DMS53 (cell line): ENCODE measurements at regions not wholly inside any gene's neighbourhood (a gene's known extent, or its start where the extent isn't known, plus 50 kb on each side); places are given as distances from the start of the nearest gene placed in this dataset.

Experiments
- DNase-seq: peaks from one replicate; lab custom pipeline; 2025; lab: John Stamatoyannopoulos, UW

DNA sequence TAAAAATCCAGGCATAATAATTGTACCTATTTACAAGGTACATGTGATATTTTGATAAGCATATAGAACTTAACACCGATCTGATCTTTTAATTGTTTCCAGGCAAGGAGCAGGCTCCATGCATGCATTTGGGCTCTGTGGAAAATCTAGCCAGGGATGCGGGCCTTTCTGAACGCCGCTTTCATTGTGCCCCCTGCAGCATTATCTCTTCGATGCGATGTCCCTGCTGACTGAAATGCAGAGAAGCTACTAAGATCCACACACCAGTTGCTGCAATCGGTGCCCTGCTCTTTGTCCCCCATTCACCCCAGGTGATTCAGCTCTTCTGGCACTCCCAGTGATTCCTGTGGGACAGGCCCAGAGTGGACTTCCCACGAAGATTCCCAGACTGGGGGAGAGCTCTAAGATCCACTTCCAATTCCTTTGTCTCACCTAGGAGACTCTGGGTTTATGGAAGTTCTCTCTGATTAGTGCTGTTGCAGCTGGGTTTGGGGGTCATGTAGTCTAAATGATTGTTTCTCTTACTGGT, 254.3 kb upstream of the AGA start:
- DNase-seq: no peak

DNA sequence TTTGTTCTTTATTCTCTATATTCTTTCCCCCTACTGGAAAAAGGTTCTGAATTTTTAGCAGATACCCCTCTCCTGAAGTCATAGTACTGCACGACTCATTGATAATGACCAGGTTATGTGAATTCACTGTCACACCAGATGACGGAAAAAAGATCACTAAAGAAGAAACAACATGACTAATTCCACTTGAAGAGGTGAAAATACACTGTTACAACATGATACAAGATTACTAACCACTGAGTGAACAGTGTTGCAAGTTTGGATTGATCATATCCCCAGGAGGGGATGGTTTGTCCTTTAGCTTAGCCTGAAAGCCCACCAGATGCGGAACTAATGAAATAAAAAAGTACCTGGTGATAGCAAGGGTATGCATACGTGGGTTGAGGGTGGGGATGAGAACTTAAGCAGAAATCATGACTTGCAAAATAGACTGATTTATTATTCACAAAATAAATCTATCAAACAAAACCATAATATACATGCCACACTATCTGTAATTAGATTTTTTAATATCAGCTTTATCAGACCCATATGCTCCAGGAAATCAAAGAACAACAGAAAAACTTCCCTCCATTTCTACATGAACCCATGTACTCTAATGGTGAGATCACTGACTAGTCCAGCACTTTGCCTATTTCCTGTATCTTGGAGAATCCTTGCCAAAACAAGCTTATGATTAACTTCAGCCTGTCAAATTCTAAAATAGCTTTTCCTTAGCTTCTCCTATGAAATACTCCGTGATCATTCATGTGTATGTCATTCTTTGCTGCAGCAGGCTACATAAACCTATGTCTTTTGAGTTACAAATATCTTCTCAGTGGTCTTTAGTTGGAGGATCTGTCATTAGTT, 257.4 kb upstream of the AGA start:
- DNase-seq: no peak

DNA sequence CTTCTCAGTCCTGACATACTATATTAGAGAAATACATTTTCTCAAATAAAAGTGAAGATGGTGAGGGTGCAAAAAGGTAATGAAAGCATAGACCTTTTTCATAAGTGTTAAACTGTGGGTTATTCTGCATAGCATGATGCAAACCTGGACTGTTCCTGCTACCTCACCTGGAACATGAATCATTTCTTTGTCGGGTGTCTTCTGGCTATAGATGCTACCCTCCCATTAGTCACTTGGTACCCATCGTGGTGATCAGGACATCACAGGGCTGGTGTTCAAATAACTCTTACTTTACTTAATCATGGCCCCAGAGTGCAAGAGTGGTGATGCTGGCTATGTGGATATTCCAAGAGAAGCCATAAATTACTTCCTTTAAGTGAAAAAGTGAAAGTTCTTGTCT, 264.7 kb upstream of the AGA start:
- DNase-seq: no peak

DNA sequence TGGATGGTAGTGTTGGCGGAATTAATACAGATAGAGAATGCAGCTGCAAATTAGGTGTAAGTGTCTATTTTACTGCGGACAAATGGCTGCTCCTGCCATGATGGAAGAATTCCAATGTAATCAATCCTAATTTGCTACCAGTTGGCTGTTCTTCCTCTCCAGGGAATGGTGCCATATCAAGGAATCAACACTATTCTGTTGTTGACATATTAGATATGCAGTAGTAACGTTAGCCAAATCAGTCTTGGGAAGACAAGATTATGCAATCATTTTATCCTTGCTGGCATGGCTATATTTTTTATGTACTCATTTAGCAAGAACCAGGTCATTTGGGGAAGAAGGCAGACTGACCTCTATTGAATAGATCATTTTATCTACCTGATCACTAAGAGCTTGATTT, 271.2 kb upstream of the AGA start:
- no peak for DNase-seq

DNA sequence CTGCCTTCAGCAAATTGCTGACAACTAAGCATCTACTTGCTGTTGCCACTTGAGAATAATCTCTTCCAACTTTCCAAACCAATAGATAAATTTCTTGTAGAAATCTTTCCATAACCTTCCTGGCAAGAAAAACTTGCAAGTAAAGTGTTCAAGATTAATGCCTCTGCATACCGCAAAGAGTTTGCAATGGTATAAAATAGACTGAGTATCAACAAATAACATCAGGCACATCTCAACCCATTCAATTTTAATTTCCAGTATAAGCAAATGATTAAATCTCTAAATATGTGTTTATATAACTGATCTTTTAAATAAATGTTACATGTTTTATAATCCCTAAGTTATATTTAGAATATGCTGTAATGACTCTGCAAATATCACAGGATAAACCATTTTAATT, 275.2 kb upstream of the AGA start:
- no peak for DNase-seq

DNA sequence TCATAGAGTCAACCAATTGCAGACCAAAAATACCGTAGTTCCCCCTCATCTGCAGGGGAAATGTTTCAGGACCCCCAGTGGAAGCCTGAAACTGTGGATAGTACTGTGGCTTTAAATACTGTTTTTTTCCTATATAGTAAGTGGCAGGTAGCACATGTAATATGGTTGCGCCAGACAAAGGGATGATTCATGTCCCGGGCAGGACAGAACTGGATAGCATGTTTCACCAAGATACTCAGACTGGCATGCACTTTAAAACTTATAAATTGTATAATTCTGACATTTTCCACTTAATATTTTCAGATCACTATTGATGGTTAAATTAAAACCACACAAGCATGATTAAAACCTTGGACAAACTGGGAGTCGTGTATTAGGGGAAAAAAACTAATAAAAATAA, 276.3 kb upstream of the AGA start:
- no peak for DNase-seq

DNA sequence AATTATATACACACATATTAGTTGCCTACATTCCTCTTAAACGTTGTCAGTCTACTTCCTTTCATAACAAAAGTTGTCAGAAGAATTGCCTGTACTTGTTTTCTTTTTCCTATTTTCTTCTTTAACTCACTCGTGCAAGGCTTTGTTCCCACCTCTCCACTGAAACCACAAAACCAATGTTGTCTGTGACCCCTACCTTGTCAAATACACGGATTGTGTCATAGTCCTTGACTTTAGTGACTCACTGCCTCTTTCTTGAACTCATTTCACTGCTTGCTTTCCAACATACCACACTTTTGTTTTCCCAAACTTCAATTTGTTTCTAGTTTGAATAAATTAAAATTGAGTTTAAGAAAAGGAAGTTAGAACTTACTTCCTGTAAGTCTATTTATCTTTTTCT, 283.9 kb upstream of the AGA start:
- DNase-seq: peak; percentile 55

DNA sequence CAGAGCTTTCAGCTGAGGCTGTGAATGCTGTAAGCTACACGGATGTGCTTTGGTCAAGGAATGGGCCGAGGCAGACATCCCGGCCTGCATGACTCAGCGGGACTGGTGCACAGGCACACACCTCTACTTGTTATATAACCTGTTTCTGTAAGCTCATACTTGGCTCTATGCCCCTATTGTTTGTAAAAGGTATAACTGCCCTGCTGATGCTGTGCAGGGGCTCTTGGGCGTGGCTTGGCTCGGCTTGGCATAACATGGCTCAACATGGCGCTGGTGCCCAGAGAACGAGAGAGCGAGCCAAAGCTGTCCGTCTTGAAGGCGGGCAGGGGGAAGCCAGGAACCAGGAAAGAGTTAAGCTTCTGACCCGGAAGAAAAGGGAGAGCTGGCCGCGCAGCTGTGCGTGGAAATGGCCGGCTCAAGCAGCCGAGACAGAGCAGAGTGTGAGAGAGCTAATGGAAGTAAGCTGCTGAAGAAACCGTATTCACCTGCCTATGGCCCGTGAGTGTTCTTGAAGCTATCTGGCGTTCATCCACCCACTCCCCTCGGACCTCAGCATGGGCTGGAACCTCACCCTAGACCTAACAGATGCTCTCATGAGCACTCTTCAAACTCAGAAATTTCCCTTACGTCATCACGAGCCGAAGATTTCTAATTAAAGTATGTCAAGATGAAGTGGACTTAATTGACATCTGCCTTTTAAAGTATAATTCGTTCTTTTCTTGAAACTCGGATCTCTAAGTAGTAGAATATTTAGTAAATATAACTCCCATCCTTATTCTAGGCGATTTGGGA, 286.3 kb upstream of the AGA start:
- DNase-seq: peak; percentile 86

DNA sequence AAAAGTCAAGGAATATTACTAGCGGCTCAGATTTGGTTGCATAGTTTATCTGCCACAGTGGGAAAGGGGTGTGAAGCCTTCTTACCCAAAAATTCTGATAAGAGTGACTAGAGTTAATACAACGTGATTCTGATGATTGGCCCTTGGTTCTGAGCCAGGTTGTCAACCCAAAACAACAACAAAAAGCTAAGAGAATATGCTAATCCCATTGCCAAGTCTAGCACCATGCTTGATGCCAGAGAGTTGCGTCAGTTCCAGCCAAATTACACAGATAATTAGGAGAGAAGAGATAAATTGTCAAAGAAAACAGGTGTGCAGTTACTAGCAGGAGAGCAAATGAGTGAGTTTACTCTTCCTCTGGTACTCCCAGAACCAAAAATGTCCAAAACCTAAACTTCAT, 287.4 kb upstream of the AGA start:
- DNase-seq: no peak

DNA sequence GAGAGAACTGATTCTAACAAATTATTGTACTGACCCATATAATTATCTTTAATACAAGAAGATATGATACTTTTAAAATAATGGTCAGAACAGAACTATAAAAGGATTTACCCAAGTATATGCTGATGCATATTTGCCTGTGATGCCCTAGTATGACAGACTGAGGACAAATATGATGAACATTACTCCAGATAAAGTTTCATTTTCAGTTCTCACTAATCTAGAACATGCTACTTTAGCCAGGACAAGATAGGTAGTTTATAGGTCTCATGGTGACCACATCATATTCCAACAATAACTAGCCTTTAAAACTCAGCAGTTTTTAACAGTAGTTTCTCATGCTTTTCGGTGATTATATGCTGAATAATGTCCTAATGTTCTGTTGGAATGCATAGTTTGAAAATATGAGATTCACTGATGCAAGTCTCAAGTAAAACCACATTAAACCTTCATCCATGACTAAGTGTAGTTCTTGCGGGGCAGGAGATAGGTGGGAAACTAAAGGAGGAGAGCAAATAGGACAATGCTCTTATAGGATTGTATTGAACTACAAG, 295.2 kb upstream of the AGA start:
- DNase-seq: no peak

DNA sequence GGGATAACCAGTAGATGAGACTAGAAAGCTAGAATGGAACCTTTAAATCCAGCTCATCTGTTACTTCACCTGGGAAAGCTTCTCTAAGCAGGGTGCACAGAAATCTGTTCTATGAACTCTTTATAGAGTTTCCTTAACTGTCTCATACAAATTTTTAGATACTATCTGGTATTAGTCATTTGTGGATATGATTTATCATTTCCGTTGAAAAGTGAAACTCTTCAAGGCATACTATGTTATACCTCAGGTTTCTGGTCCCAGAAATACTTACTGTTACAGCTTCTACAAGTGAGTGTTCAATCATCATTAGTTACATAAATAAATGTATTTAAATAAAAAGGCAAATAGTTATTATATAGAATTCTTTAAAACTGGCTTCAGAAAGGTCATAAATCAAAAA, 298.3 kb upstream of the AGA start:
- DNase-seq: no peak

DNA sequence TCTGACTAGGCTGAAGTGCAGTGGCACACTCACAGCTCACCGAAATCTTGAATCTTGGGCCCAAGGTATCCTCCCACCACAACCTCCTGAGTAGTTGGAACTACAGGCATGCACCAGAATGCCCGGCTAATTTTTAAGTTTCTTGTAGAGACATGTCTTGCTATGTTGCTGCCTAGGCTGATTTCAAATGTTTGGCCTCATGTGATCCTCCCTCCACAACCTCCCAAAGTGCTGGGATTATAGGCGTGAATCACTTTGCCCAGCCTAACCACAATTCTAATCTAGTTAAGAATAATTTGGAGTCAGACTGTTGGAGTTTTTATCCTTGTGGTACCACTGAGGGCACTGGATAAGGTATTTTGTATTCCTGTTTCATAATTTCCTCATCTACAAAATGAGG, 317.5 kb upstream of the AGA start:
- no peak for DNase-seq

DNA sequence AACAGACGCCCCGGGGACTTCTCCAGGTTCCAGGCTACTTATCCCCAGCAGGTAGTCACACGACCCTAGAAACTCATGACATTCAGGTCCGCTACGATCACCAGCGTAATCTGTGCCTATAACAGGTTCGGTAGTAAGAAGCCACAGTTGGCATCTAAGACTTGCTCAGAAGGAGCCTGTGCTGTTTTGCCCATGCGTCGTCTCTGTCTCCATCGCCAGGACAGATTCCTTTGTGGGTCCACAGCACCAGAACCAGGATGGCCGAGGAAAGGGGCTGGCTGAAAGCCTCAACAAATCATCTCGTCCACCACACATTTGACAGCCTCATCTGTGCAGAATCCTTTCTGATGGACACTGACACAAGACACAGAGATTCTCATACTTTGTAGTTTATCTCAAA, 319.5 kb upstream of the AGA start:
- DNase-seq: no peak

DNA sequence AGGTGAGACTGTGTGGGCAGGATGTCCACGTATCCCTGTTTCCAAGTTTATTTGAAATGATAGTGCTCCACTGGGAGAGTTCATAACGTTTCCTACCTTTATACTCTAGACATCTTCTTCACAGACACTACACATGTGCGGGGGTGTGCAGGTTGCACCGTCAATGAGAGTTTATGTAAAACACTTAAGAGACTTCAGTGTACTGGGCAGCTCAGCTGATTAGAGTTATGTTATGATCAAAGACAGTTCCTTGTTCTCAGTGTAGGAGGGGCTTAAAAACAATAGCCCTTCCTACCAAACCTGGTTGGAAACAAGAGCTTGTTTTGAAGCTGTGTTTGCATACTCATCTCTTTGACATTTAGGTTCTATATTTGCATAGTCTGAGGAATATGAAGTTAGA, 326.9 kb upstream of the AGA start:
- no peak for DNase-seq

DNA sequence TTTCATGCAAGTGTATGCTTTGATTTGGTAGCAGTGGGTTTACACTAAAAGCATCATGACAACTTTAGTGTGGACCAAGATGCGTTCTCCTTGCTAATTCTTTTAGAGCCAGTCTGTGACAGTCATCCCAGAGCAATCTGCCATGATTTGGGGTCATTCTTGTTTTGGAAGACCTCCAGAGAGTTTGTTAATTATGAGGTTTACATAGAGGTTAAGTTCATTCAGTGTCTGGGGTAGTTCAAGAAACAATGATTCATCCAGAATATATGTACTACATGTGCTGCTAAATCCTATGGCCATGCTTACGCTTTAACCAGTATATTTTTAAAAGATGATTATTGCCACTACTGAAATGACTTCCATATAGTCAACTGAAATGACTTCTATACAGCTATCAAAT, 328.5 kb upstream of the AGA start:
- no peak for DNase-seq

DNA sequence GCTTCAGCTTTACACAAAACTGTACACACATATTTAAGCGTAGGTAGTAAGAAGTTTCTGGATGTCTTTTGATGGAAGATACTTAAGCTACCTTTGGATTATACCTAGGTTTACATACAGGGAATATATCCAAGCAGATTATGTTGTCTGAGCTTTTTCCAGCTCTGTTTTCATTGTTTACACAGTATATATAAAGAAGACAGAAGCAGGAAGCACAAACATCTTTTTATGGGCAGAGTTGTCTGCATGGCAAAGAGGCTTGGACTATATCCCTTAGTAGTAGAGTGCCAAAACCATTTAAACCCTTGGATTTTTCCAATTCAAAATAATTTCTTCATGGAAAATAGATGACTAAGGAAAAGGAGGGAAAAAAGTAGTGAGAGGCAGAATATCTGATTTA, 329.4 kb upstream of the AGA start:
- DNase-seq: peak; percentile 29

DNA sequence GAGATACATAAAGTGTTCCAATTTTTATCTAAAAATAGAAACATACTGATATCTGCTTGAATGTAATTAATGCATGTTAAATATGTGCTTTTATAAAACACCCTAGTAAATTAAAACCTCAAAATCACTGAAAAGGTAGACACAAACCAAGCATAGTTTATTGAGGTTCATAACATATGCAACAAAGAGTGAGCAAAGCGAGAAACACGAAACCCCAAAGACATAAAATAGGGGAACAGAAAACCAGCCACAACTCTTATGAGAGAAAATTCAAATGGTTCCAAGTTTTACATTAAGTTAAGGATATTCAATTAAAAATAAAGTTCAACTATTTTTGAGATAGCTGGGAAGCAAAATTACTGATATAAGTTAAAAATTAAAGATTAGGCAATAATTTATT, 336.4 kb upstream of the AGA start:
- DNase-seq: no peak

DNA sequence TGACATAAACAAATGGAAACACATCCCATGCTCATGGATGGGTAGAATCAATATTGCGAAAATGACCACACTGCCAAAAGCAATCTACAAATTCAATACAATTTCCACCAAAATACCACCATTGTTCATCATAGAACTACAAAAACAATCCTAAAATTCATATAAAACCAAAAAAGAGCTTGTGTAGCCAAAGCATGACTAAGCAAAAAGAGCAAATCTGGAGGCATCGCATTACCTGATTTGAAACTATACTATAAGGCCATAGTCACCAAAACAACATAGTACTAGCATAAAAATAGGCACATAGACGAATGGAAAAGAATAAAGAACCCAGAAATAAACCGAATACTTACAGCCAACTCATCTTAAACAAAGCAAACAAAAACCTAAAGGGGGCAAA, 342.8 kb upstream of the AGA start:
- DNase-seq: no peak

DNA sequence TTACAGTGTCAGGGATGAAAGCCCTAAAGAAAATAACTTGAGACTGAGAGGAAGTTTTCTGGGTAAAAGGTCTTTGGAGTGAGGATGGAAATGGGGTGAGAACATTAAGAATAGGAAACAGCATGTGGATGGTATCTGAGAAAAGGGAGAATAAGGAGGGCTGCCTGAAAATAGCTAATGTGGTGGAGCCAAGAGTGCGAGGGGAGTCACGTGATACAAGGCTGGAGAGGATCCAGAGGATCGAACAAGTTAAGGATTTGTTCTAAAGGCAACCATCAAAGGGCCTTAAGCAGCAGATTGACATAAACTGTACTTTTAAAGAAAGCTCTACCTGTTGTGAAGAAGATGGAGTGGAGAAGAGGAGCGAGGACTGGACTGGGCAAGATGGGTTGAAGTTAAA, 347.4 kb upstream of the AGA start:
- no peak for DNase-seq

DNA sequence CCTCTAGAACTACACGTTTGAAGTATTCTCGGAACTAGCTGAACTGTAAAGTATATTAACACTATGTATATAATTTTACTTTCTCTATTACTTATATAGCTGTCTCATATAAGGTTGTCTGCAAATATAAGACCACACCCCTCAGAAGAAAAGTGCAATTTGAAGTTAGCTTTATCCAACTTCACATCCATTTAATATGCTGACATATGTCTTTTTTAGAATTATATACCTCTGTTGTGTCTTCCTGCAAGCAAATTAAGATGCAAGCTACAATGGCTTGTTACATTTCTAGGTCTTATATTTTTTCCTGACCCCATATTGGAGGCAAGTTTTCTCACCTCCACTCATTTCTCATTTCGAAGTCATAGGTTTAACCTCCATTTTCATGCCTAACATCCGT, 349.0 kb upstream of the AGA start:
- DNase-seq: no peak

DNA sequence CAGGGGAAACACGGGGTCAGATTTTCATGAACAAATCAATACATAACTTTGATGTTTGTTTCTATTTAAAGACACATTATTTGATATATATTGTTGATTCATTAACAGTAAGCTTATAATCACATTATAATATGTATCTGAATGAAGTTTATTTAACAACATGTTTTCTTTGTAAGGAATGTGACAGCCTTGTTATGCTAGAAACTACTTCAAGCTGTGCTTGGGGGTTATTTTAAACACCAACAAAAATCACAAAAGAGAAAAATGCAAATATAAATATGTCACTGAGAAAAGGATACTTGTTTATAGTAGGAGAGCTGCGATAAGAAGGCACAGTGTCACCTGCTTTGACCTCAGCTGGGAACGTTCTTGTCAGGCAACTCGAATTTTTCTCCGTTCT, 354.6 kb upstream of the AGA start:
- no peak for DNase-seq

DNA sequence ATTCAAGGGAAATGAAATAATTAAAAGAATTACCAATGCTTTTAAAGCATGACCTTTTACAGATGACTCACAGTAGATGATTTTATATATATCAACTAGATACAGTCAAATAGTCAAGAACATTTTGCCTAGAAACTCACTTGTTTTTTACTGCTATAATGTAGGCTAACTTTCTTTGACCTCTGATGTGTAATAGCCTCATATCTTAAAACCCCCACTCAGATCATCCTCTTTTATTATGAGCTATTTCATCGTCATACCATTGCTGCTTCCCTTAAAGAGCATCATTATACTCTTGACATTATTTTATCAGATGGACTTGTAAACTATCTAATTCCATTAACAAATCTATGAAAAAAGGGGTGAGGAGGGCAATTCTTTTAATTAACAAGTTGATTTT, 355.9 kb upstream of the AGA start:
- DNase-seq: no peak

DNA sequence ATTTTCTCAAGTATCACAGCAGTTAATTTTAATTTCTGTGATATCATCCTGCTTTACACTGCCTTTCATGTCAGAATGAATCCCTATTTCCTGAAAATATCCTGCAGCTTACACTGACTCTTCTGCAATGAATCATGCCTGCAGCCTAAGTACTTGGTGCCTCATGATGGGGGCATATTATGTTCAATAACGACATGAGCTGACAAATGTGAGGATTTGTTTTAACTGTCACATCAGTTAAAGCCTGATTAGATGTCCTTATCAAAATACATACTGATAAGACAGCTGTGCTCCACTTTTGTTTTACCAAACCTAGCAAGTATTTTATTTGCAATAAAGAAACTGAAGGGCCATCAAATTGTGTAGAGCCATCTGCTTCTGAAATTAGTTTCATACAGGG, 359.9 kb upstream of the AGA start:
- DNase-seq: no peak
